HCT116 (cell line): ENCODE measurements at regions not wholly inside any gene's neighbourhood (a gene's known extent, or its start where the extent isn't known, plus 50 kb on each side); places are given as distances from the start of the nearest gene placed in this dataset.

Source experiments
- ATAC-seq: fragments of 200-7000 bp; cut with Tn5 transposase; 2 replicates; pipeline ENCODE4 v1.9.1; 2020; ENCODE audit warnings: mild to moderate bottlenecking, moderate library complexity
- BruUV-seq: library from RNA; stranded (reverse); fragments of 400-500 nt; replicated peaks from 2 replicates; lab custom pipeline; 2021; lab: Mats Ljungman, UMichigan
- CTCF ChIA-PET: fragments of 300-600 bp; sonication (Branson Sonifier 250); formaldehyde crosslinking; loops from one replicate; lab custom pipeline; 2021; ENCODE audit warnings: antibody characterized with exemption; lab: Charles Lee
- POLR2A ChIA-PET: fragments of 300-600, 350-600 bp; sonication (Branson Sonifier 250); formaldehyde crosslinking; loops from one replicate; lab custom pipeline; 2021; ENCODE audit warnings: antibody characterized with exemption; lab: Charles Lee
- RAD21 ChIA-PET, 2 experiments: fragments of 300-600 bp; sonication (Branson Sonifier 250); formaldehyde crosslinking; loops; one replicate each; lab custom pipeline; 2023; ENCODE audit warnings: low total read pairs in 2 of 2; ENCODE audit not compliant: uncharacterized antibody in 2 of 2, unreplicated experiment in 2 of 2, low non-redundant PET in 1 of 2; lab: Charles Lee
- DNase-seq: peaks from one replicate; pipeline ENCODE4 v3.0.0-alpha.2; 2010; ENCODE audit warnings: low read depth, low spot score
- H2AFZ ChIP-seq: fragments of 200-600 bp; shearing (Covaris generic), sonication (generic); 2 replicates; pipeline ENCODE4 v1.6.1; 2017; ENCODE audit warnings: low read depth, mixed run types, mixed read lengths, antibody characterized with exemption, low read length; ENCODE audit not compliant: poor library complexity, severe bottlenecking
- H3K27ac ChIP-seq: 2 replicates; pipeline ENCODE4 v1.5.1; 2012; ENCODE audit warnings: low read depth, low read length
- H3K27me3 ChIP-seq: fragments of 200-600 bp; sonication (generic); 2 replicates; pipeline ENCODE4 v1.6.1; 2016; ENCODE audit warnings: mixed run types, low read length, mixed read lengths; ENCODE audit not compliant: insufficient read depth
- H3K36me3 ChIP-seq, 2 experiments: fragments of 200-500 bp in 1 of 2; fragments of 200-600 bp in 1 of 2; sonication (Bioruptor generic) in 1 of 2; sonication (generic) in 1 of 2; 2 replicates each; pipeline versions ENCODE4 v1.5.1 to v1.6.1; 2014 to 2016; ENCODE audit warnings: low read length in 2 of 2, inconsistent platforms in 1 of 2, mixed read lengths in 1 of 2, mixed run types in 1 of 2; ENCODE audit not compliant: insufficient read depth in 2 of 2, control insufficient read depth in 1 of 2
- H3K4me1 ChIP-seq, 2 experiments: fragments of 200-600 bp in 1 of 2; sonication (generic) in 1 of 2; 2 replicates each; pipeline versions ENCODE4 v1.5.1 to v1.6.1; 2012 to 2017; ENCODE audit warnings: low read length in 2 of 2, inconsistent platforms in 1 of 2, mild to moderate bottlenecking in 1 of 2, mixed read lengths in 1 of 2, mixed run types in 1 of 2, moderate library complexity in 1 of 2; ENCODE audit not compliant: insufficient read depth in 2 of 2, control insufficient read depth in 1 of 2
- H3K4me2 ChIP-seq: fragments of 200-600 bp; sonication (generic); 2 replicates; pipeline ENCODE4 v1.6.1; 2017; ENCODE audit warnings: mixed run types, low read length, mixed read lengths
- H3K4me3 ChIP-seq, 2 experiments: fragments of 200-600 bp in 1 of 2; sonication (generic) in 1 of 2; replicated peaks in 1 of 2; 2 replicates each; pipeline ENCODE4 v1.5.1; 2011 to 2016; ENCODE audit warnings: low read length in 2 of 2, control low read depth in 1 of 2, low read depth in 1 of 2, mild to moderate bottlenecking in 1 of 2, mixed read lengths in 1 of 2, mixed run types in 1 of 2
- H3K79me2 ChIP-seq: fragments of 200-600 bp; sonication (generic); 2 replicates; pipeline ENCODE4 v1.6.1; 2017; ENCODE audit warnings: mild to moderate bottlenecking, mixed run types, low read length, moderate library complexity, mixed read lengths; ENCODE audit not compliant: insufficient read depth
- H3K9ac ChIP-seq: fragments of 200-600 bp; sonication (generic); 2 replicates; pipeline ENCODE4 v1.6.1; 2016; ENCODE audit warnings: low read length, mixed read lengths
- H3K9me2 ChIP-seq: fragments of 200-600 bp; sonication (generic), shearing (Covaris generic); 2 replicates; pipeline ENCODE4 v1.6.1; 2017; ENCODE audit warnings: mixed run types, mild to moderate bottlenecking, moderate library complexity; ENCODE audit not compliant: insufficient read depth
- H3K9me3 ChIP-seq, 2 experiments: fragments of 200-500 bp in 1 of 2; fragments of 200-600 bp in 1 of 2; sonication (Bioruptor generic) in 1 of 2; sonication (generic) in 1 of 2; 2 replicates each; pipeline ENCODE4 v1.6.1; 2014 to 2017; ENCODE audit warnings: low read length in 2 of 2, mixed read lengths in 2 of 2, inconsistent platforms in 1 of 2, low read depth in 1 of 2, mild to moderate bottlenecking in 1 of 2, mixed run types in 1 of 2, moderate library complexity in 1 of 2; ENCODE audit not compliant: control insufficient read depth in 1 of 2, insufficient read depth in 1 of 2
- H4K20me1 ChIP-seq: fragments of 200-600 bp; sonication (generic), shearing (Covaris generic); 2 replicates; pipeline ENCODE4 v1.6.1; 2017; ENCODE audit warnings: mixed run types, mild to moderate bottlenecking, moderate library complexity; ENCODE audit not compliant: insufficient read depth
- ATF3 ChIP-seq: IDR thresholded peaks from 2 replicates; pipeline ENCODE4 v1.6.1; 2012
- CEBPB ChIP-seq: IDR thresholded peaks from 2 replicates; pipeline ENCODE4 v1.6.1; 2012; ENCODE audit warnings: low read depth
- EZH2phosphoT487 ChIP-seq: fragments of 200-600 bp; IDR thresholded peaks from 2 replicates; pipeline ENCODE4 v1.6.1; 2018; ENCODE audit warnings: antibody characterized with exemption, borderline replicate concordance
- FOSL1 ChIP-seq: IDR thresholded peaks from 2 replicates; pipeline ENCODE4 v1.6.1; 2012; ENCODE audit warnings: low read depth
- JUND ChIP-seq: IDR thresholded peaks from 2 replicates; pipeline ENCODE4 v1.6.1; 2012
- MAX ChIP-seq: IDR thresholded peaks from 2 replicates; pipeline ENCODE4 v1.6.1; 2012
- RAD21 ChIP-seq: IDR thresholded peaks from 2 replicates; pipeline ENCODE4 v1.6.1; 2012; ENCODE audit warnings: low read depth, mild to moderate bottlenecking
- SIN3A ChIP-seq: IDR thresholded peaks from 2 replicates; pipeline ENCODE4 v1.6.1; 2012; ENCODE audit warnings: low read depth
- TCF7L2 ChIP-seq: IDR thresholded peaks from 2 replicates; pipeline ENCODE4 v1.7.0; 2011; ENCODE audit warnings: borderline replicate concordance, inconsistent platforms; ENCODE audit not compliant: insufficient read depth, insufficient read length; ENCODE audit errors: extremely low read depth
- YY1 ChIP-seq: IDR thresholded peaks from 2 replicates; pipeline ENCODE4 v1.6.1; 2011; ENCODE audit warnings: low read length, low read depth, moderate library complexity, mild to moderate bottlenecking; ENCODE audit not compliant: insufficient replicate concordance; ENCODE audit errors: extremely low read depth
- intact Hi-C: fragments of 100-400 bp; cut with micrococcal nuclease; formaldehyde crosslinking; loops from 2 replicates; pipeline ENCODE4 v1.10.0; 2022
- TF ChIP-seq, protein P1 (sequence below): IDR thresholded peaks from 2 replicates; pipeline ENCODE4 v1.6.1; 2011; ENCODE audit warnings: mild to moderate bottlenecking, low read length, moderate library complexity; ENCODE audit not compliant: insufficient replicate concordance; ENCODE audit errors: extremely low read depth
- TF ChIP-seq, protein P2 (sequence below): IDR thresholded peaks from 2 replicates; pipeline ENCODE4 v1.6.1; 2012; ENCODE audit warnings: low read depth

GRCh38 chr12:75748136-75748535, 236.7 kb upstream of the KRR1 start:
- peak overlapping the region; percentile 90 for H3K27ac ChIP-seq
- no peaks in the 10 kb centered on the region for H4K20me1 ChIP-seq
- peaks cover 65 to 74% of the 10 kb centered on the region in 2 experiments for H3K4me1 ChIP-seq
- no peak for TF ChIP-seq CEBPB
- TF ChIP-seq, protein P1, sequence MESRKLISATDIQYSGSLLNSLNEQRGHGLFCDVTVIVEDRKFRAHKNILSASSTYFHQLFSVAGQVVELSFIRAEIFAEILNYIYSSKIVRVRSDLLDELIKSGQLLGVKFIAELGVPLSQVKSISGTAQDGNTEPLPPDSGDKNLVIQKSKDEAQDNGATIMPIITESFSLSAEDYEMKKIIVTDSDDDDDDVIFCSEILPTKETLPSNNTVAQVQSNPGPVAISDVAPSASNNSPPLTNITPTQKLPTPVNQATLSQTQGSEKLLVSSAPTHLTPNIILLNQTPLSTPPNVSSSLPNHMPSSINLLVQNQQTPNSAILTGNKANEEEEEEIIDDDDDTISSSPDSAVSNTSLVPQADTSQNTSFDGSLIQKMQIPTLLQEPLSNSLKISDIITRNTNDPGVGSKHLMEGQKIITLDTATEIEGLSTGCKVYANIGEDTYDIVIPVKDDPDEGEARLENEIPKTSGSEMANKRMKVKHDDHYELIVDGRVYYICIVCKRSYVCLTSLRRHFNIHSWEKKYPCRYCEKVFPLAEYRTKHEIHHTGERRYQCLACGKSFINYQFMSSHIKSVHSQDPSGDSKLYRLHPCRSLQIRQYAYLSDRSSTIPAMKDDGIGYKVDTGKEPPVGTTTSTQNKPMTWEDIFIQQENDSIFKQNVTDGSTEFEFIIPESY = no peak
- no peak for TF ChIP-seq YY1
- no peak for TF ChIP-seq TCF7L2
- TF ChIP-seq RAD21 = no peak
- no peak for TF ChIP-seq FOSL1
- TF ChIP-seq, protein P2, sequence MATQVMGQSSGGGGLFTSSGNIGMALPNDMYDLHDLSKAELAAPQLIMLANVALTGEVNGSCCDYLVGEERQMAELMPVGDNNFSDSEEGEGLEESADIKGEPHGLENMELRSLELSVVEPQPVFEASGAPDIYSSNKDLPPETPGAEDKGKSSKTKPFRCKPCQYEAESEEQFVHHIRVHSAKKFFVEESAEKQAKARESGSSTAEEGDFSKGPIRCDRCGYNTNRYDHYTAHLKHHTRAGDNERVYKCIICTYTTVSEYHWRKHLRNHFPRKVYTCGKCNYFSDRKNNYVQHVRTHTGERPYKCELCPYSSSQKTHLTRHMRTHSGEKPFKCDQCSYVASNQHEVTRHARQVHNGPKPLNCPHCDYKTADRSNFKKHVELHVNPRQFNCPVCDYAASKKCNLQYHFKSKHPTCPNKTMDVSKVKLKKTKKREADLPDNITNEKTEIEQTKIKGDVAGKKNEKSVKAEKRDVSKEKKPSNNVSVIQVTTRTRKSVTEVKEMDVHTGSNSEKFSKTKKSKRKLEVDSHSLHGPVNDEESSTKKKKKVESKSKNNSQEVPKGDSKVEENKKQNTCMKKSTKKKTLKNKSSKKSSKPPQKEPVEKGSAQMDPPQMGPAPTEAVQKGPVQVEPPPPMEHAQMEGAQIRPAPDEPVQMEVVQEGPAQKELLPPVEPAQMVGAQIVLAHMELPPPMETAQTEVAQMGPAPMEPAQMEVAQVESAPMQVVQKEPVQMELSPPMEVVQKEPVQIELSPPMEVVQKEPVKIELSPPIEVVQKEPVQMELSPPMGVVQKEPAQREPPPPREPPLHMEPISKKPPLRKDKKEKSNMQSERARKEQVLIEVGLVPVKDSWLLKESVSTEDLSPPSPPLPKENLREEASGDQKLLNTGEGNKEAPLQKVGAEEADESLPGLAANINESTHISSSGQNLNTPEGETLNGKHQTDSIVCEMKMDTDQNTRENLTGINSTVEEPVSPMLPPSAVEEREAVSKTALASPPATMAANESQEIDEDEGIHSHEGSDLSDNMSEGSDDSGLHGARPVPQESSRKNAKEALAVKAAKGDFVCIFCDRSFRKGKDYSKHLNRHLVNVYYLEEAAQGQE = no peak
- no peak for TF ChIP-seq SIN3A
- TF ChIP-seq ATF3 = no peak
- no peak for TF ChIP-seq EZH2phosphoT487
- no peak for TF ChIP-seq JUND
- TF ChIP-seq MAX = no peak
- no peaks in the 10 kb centered on the region for H3K9me3 ChIP-seq
- H3K36me3 ChIP-seq = no peaks in the 10 kb centered on the region
- CTCF ChIA-PET = no interaction called here
- peak overlapping the region; percentile 55 for H3K4me2 ChIP-seq
- no TSS peak for BruUV-seq
- peak overlapping the region; percentile 58 for H3K9ac ChIP-seq
- RAD21 ChIA-PET = no interaction called here
- H3K79me2 ChIP-seq = 0 out of 2 replicates have a peak, but pooled peaks cover 3% of the 10 kb centered on the region
- intact Hi-C loops = no loop called here
- no peaks in the 10 kb centered on the region for H3K27me3 ChIP-seq
- DNase-seq = no peak
- no peak overlapping the region for H3K4me3 ChIP-seq
- no peaks in the 10 kb centered on the region for H3K9me2 ChIP-seq
- H2AFZ ChIP-seq = no peak overlapping the region
- POLR2A ChIA-PET = interaction anchor here (1.5 to 1.9 kb wide), 4 partner anchors 10 to 19 kb away, joined by 4 to 12 read pairs (median 6); no protein-coding TSS in a partner anchor
- no peak for ATAC-seq
